Stimulated activated CD4-positive, alpha-beta T cell treated with anti-CD3 and anti-CD28 coated beads, Interleukin-1b, Interleukin-23, amount 100 ng/mL, for 4 hours (primary cell): ENCODE measurements at regions not wholly inside any gene's neighbourhood (a gene's known extent, or its start where the extent isn't known, plus 50 kb on each side); places are given as distances from the start of the nearest gene placed in this dataset.

Experiments
- DNase-seq, 2 donors: peaks; one replicate each; pipeline ENCODE4 v3.0.0-alpha.2; 2020; ENCODE audit warnings: low read depth in 2 of 2

- DNase-seq: no peak
Observed at GRCh38 chr14:38143659-38144505, 63.8 kb upstream of the SSTR1 start.

- no peak for DNase-seq
Observed at GRCh38 chr14:38145142-38145541, 62.6 kb upstream of the SSTR1 start.

GRCh38 chr14:38150075-38150474, 57.6 kb upstream of the SSTR1 start:
- DNase-seq: no peak
